Adrenal gland (tissue), 9 donors: ENCODE measurements at regions not wholly inside any gene's neighbourhood (a gene's known extent, or its start where the extent isn't known, plus 50 kb on each side); places are given as distances from the start of the nearest gene placed in this dataset.
"Not testable (repeated sequence)": the region's sequence is repeated elsewhere in the genome, so short reads cannot be mapped to it uniquely, and the experiment has no call there.

Source experiments
- DNase-seq, 7 donors: peaks; one replicate each; pipeline ENCODE4 v3.0.0-alpha.2; 2019 to 2020
- H3K27ac ChIP-seq, 5 donors: fragments of 200-600 bp; sonication (generic) in 4 of 5; 1 replicate in 3 of 5; 2 replicates in 2 of 5; pipeline versions ENCODE4 v1.5.1 to v1.8.0; 2016 to 2020; ENCODE audit warnings: mild to moderate bottlenecking in 1 of 5
- H3K27me3 ChIP-seq: fragments of 200-600 bp; 2 replicates; pipeline ENCODE4 v1.8.0; 2021
- H3K36me3 ChIP-seq, 2 donors: fragments of 200-600 bp; replicated peaks in 1 of 2; 1 replicate in 1 of 2; 2 replicates in 1 of 2; pipeline versions ENCODE4 v1.5.1 to v1.8.0; 2018 to 2022
- H3K4me1 ChIP-seq, 2 donors: fragments of 200-600 bp; replicated peaks in 1 of 2; 1 replicate in 1 of 2; 2 replicates in 1 of 2; pipeline versions ENCODE4 v1.5.1 to v1.8.0; 2018 to 2021
- H3K4me3 ChIP-seq, 4 donors: fragments of 200-600 bp; sonication (generic) in 3 of 4; one replicate each; pipeline ENCODE4 v1.5.1; 2016 to 2018
- H3K9me3 ChIP-seq, 3 donors: fragments of 200-600 bp; sonication (generic) in 1 of 3; replicated peaks in 1 of 3; 1 replicate in 2 of 3; 2 replicates in 1 of 3; pipeline versions ENCODE4 v1.5.1 to v1.8.0; 2016 to 2021
- CTCF ChIP-seq, 6 experiments: fragments of 450-650 bp in 4 of 6; fragments of 200-600 bp in 2 of 6; sonication (generic) in 1 of 6; IDR thresholded peaks; 1 replicate in 5 of 6; 2 replicates in 1 of 6; pipeline versions ENCODE4 v1.5.1 to v1.8.0; 2016 to 2021; ENCODE audit warnings: antibody characterized with exemption in 6 of 6, mild to moderate bottlenecking in 2 of 6, moderate library complexity in 1 of 6
- POLR2A ChIP-seq, 2 donors: fragments of 450-650 bp; IDR thresholded peaks; one replicate each; pipeline ENCODE4 v1.6.1; 2017; ENCODE audit warnings: antibody characterized with exemption in 2 of 2, mild to moderate bottlenecking in 2 of 2, moderate library complexity in 1 of 2
- WGBS, 4 donors: extraction: QIAGEN DNeasy Blood & Tissue Kit in 2 of 4; methylation state at CpG; one replicate each; pipeline versions ENCODE4 v1.1.5 to v1.1.7; 2013 to 2017; 5-methylcytosine and 5-hydroxymethylcytosine counted together
- intact Hi-C, 2 donors: fragments of 100-400 bp; cut with DNase I; formaldehyde crosslinking; loops; one replicate each; pipeline versions ENCODE4 v1.14.1 to v1.15.0; 2022 to 2023
- donor health status: healthy with polysubstance abuse.
- donor health status: Bipolar disorder and iron deficiency.
- donor health status: DM: yes; HTN: yes; CAD: no.
- donor health status: DM: no; HTN: no; CAD: no.
- donor health status: DM: no; HTN: no; CAD: no.

GRCh38 chr4:179664430-179665027 is 2222.3 kb upstream of the AGA start:
- Histone ChIP-seq H3K4me3 (no peak overlapping the region), H3K36me3 (no peaks in the 10 kb centered on the region), H3K4me1 (no peaks in the 10 kb centered on the region), H3K27ac (no peak overlapping the region), H3K27me3 (no peaks in the 10 kb centered on the region), H3K9me3 (no peaks in the 10 kb centered on the region)
- 80 to 89% (median 85%) methylated on average over 9 of the region's 9 CpGs for WGBS, 4 donors
- intact Hi-C loops: no loop called here
- no peak for DNase-seq
- TF ChIP-seq POLR2A (IDR thresholded peaks at IDR 0.05): no peak

GRCh38 chr4:179666226-179666625 is 2224.0 kb upstream of the AGA start:
- intact Hi-C loops: no loop called here
- TF ChIP-seq CTCF (IDR thresholded peaks at IDR 0.05): no peak
- TF ChIP-seq POLR2A (IDR thresholded peaks at IDR 0.05): no peak
- Histone ChIP-seq H3K36me3 (no peaks in the 10 kb centered on the region), H3K27ac (no peak overlapping the region), H3K4me1 (no peaks in the 10 kb centered on the region), H3K27me3 (no peaks in the 10 kb centered on the region), H3K9me3 (no peaks in the 10 kb centered on the region), H3K4me3 (no peak overlapping the region)
- WGBS, 4 donors: 76 to 86% (median 81%) methylated on average over 3 of the region's 3 CpGs
- no peak for DNase-seq

- Histone ChIP-seq H3K36me3 (no peaks in the 10 kb centered on the region), H3K27ac (no peak overlapping the region), H3K27me3 (no peaks in the 10 kb centered on the region), H3K4me1 (no peaks in the 10 kb centered on the region), H3K9me3 (no peaks in the 10 kb centered on the region), H3K4me3 (no peak overlapping the region)
- no peak for DNase-seq
- TF ChIP-seq POLR2A (IDR thresholded peaks at IDR 0.05): no peak
- no peak for TF ChIP-seq CTCF (IDR thresholded peaks at IDR 0.05)
- WGBS, 4 donors: 44 to 57% (median 51%) methylated on average over 2 of the region's 2 CpGs
- intact Hi-C loops: no loop called here
Observed at GRCh38 chr4:179671609-179672008, 2229.4 kb upstream of the AGA start.

GRCh38 chr4:179678093-179678814 is 2236.0 kb upstream of the AGA start:
- WGBS, 4 donors: 80 to 94% (median 86%) methylated on average over 8 of the region's 8 CpGs
- Histone ChIP-seq H3K36me3 (no peaks in the 10 kb centered on the region), H3K27ac (no peak overlapping the region), H3K4me3 (no peak overlapping the region), H3K9me3 (no peaks in the 10 kb centered on the region), H3K4me1 (no peaks in the 10 kb centered on the region), H3K27me3 (no peaks in the 10 kb centered on the region)
- TF ChIP-seq POLR2A (IDR thresholded peaks at IDR 0.05): no peak
- no peak for TF ChIP-seq CTCF (IDR thresholded peaks at IDR 0.05)
- intact Hi-C loops: no loop called here
- no peak for DNase-seq

GRCh38 chr4:179683661-179684060 is 2241.4 kb upstream of the AGA start:
- not testable (repeated sequence) for H3K4me3 ChIP-seq
- WGBS, 4 donors: 77 to 90% (median 83%) methylated on average over 4 of the region's 4 CpGs

More at GRCh38 chr4:179683661-179684060, 2241.4 kb upstream of the AGA start:
- H3K9me3 ChIP-seq, H3K36me3 ChIP-seq, intact Hi-C loops, DNase-seq, H3K4me1 ChIP-seq, H3K27me3 ChIP-seq, H3K27ac ChIP-seq: not testable (repeated sequence)
